HepG2 (cell line): ENCODE measurements at regions not wholly inside any gene's neighbourhood (a gene's known extent, or its start where the extent isn't known, plus 50 kb on each side); places are given as distances from the start of the nearest gene placed in this dataset.

Experiments
- ATF3 ChIP-seq: sonication (generic); formaldehyde crosslinking; IDR thresholded peaks from 2 replicates; pipeline ENCODE4 v1.4.0; 2020; ENCODE audit warnings: missing genetic modification reagents
- CEBPG ChIP-seq: IDR thresholded peaks from 2 replicates; pipeline ENCODE4 v1.6.1; 2016
- CENPT ChIP-seq: sonication (generic); formaldehyde crosslinking; IDR thresholded peaks from 2 replicates; pipeline ENCODE4 v1.8.0; 2022; ENCODE audit warnings: low read depth, mild to moderate bottlenecking, moderate library complexity, missing genetic modification reagents
- CSRNP2 ChIP-seq: sonication (generic); formaldehyde crosslinking; conservative IDR thresholded peaks from 2 replicates; pipeline ENCODE4 v1.8.0; 2022; ENCODE audit warnings: low read depth, missing genetic modification reagents
- FOXP1 ChIP-seq, 2 experiments: fragments of 450-650 bp in 1 of 2; IDR thresholded peaks; 2 replicates each; pipeline ENCODE4 v1.6.1; 2017 to 2018; ENCODE audit warnings: antibody characterized with exemption in 1 of 2
- MAX ChIP-seq: IDR thresholded peaks from 2 replicates; pipeline ENCODE4 v1.6.1; 2012; ENCODE audit warnings: inconsistent platforms
- MXI1 ChIP-seq: IDR thresholded peaks from 3 replicates; pipeline ENCODE4 v1.6.1; 2012; ENCODE audit warnings: low read depth, low read length, inconsistent platforms, borderline replicate concordance
- PATZ1 ChIP-seq: sonication (generic); formaldehyde crosslinking; IDR thresholded peaks from 2 replicates; pipeline ENCODE4 v1.4.0; 2020; ENCODE audit warnings: missing genetic modification reagents
- PHF20 ChIP-seq: sonication (generic); formaldehyde crosslinking; IDR thresholded peaks from 2 replicates; pipeline ENCODE4 v1.5.0; 2020; ENCODE audit warnings: mild to moderate bottlenecking, missing genetic modification reagents
- RNF219 ChIP-seq: sonication (generic); formaldehyde crosslinking; IDR thresholded peaks from 2 replicates; pipeline ENCODE4 v1.5.0; 2020; ENCODE audit warnings: mild to moderate bottlenecking, missing genetic modification reagents
- RXRA ChIP-seq: sonication (generic); formaldehyde crosslinking; IDR thresholded peaks from 2 replicates; pipeline ENCODE4 v1.5.1; 2020; ENCODE audit warnings: missing genetic modification reagents
- ZNF281 ChIP-seq: sonication (generic); formaldehyde crosslinking; IDR thresholded peaks from 2 replicates; pipeline ENCODE4 v1.4.0; 2020; ENCODE audit warnings: missing genetic modification reagents, borderline replicate concordance
- ZNF331 ChIP-seq: sonication (generic); formaldehyde crosslinking; IDR thresholded peaks from 2 replicates; pipeline ENCODE4 v1.4.0; 2020; ENCODE audit warnings: missing genetic modification reagents
- ZNF574 ChIP-seq: sonication (generic); formaldehyde crosslinking; IDR thresholded peaks from 2 replicates; pipeline ENCODE4 v1.4.0; 2020; ENCODE audit warnings: missing genetic modification reagents

GRCh38 chr12:124680863-124681778 is 113.7 kb upstream of the NCOR2 start (continued):
- TF ChIP-seq RXRA (peak; percentile 70), CSRNP2 (no peak), ZNF331 (CRISPR knock-in tag) (no peak), CENPT (CRISPR knock-in tag) (no peak), ATF3 (CRISPR knock-in tag) (peak; percentile 32; the same call in 1 of the 2 replicates), PATZ1 (CRISPR knock-in tag) (peak; percentile 60), FOXP1 (IDR thresholded peaks at IDR 0.05) (no peak), FOXP1 (CRISPR knock-in tag; IDR thresholded peaks at IDR 0.05) (peak; percentile 34; the same call in 1 of the 2 replicates), ZNF574 (CRISPR knock-in tag) (peak; percentile 29; the same call in 1 of the 2 replicates), MXI1 (peak; percentile 14; the same call in 1 of the 3 replicates), RNF219 (CRISPR knock-in tag) (no peak), CEBPG (CRISPR knock-in tag) (0 out of 2 replicates have a peak, but pooled peaks have one; percentile 44), ZNF281 (peak; percentile 39; the same call in 1 of the 2 replicates), PHF20 (CRISPR knock-in tag) (no peak), MAX (0 out of 2 replicates have a peak, but pooled peaks have one; percentile 29)
